ENCODE measurements at regions not wholly inside any gene's neighbourhood (a gene's known extent, or its start where the extent isn't known, plus 50 kb on each side); places are given as distances from the start of the nearest gene placed in this dataset.

GRCh38 chr2:120616261-120616660 lies 119.4 kb upstream of the GLI2 start:
- peaks cover 3 to 4% of the 10 kb centered on the region in 2 experiments; a peak in 3 of 4 replicates for H3K27me3 ChIP-seq (replicated peaks in 1 of 2; ENCODE audit: control insufficient read depth in 2 of 2, insufficient read depth in 2 of 2, low read length in 1 of 2)
- CTCF ChIA-PET, result no interaction called here
- ATAC-seq (no peak), DNase-seq (ENCODE audit: low read depth, low spot score) (no peak), FAIRE-seq (no peak)
- intact Hi-C loops (cut with micrococcal nuclease; ENCODE audit: unreplicated experiment), result no loop called here
- SMC1A ChIA-PET (ENCODE audit: uncharacterized antibody, unreplicated experiment), result no interaction called here
- H3K9ac ChIP-seq (ENCODE audit: control insufficient read depth, insufficient read depth, low read length), result no peak overlapping the region
- TF ChIP-seq BCLAF1 (IDR thresholded peaks at IDR 0.05), result no peak
- TF ChIP-seq ATF2 (IDR thresholded peaks at IDR 0.05; ENCODE audit: low read length), result no peak
- BruUV-seq (replicated peaks), result no TSS peak
- H3K4me3 ChIP-seq, result no peak overlapping the region
- no peak overlapping the region for H2AFZ ChIP-seq (ENCODE audit: control insufficient read depth, low read depth, low read length)
- in situ Hi-C loops (cut with MboI), result no loop called here
- H3K27ac ChIP-seq (ENCODE audit: control insufficient read depth, insufficient read depth), result no peak overlapping the region
- H3K79me2 ChIP-seq (ENCODE audit: control insufficient read depth, insufficient read depth, low read length), result no peaks in the 10 kb centered on the region
- 21% methylated on average over 3 of the region's 3 CpGs for WGBS (ENCODE audit: insufficient coverage, insufficient replicate concordance, low lambda C conversion rate, missing lambda C conversion rate)
- H3K36me3 ChIP-seq (ENCODE audit: control insufficient read depth in 2 of 2, insufficient read depth in 2 of 2, low read length in 1 of 2), result no peaks in the 10 kb centered on the region
- POLR2A ChIA-PET, result no interaction called here
- no peaks in the 10 kb centered on the region for H3K4me1 ChIP-seq (ENCODE audit: control insufficient read depth, insufficient read depth, low read length)
- no peaks in the 10 kb centered on the region for H4K20me1 ChIP-seq (ENCODE audit: control insufficient read depth, insufficient read depth)
- H3K4me2 ChIP-seq (ENCODE audit: control insufficient read depth, insufficient read depth), result no peak overlapping the region
- RAD21 ChIA-PET (ENCODE audit: unreplicated experiment), result no interaction called here
- no peaks in the 10 kb centered on the region for H3K9me3 ChIP-seq (replicated peaks; ENCODE audit: control insufficient read depth, insufficient read depth, low read length)

GRCh38 chr2:120617055-120617454 lies 118.6 kb upstream of the GLI2 start:
- ChIA-PET POLR2A (interaction anchor here (0.6 kb wide), 1 partner anchor 1008 kb away, joined by 7 read pairs; no protein-coding TSS in a partner anchor), CTCF (no interaction called here), SMC1A (ENCODE audit: uncharacterized antibody, unreplicated experiment) (no interaction called here), RAD21 (ENCODE audit: unreplicated experiment) (no interaction called here)
- no peak for FAIRE-seq
- 35% methylated on average over 5 of the region's 5 CpGs for WGBS (ENCODE audit: insufficient coverage, insufficient replicate concordance, low lambda C conversion rate, missing lambda C conversion rate)
- Histone ChIP-seq H3K4me1 (ENCODE audit: control insufficient read depth, insufficient read depth, low read length) (no peaks in the 10 kb centered on the region), H3K27me3 (replicated peaks in 1 of 2; ENCODE audit: control insufficient read depth in 2 of 2, insufficient read depth in 2 of 2, low read length in 1 of 2) (peaks cover 2 to 3% of the 10 kb centered on the region in 2 experiments; a peak in 3 of 4 replicates), H3K4me2 (ENCODE audit: control insufficient read depth, insufficient read depth) (no peak overlapping the region), H2AFZ (ENCODE audit: control insufficient read depth, low read depth, low read length) (no peak overlapping the region), H3K9ac (ENCODE audit: control insufficient read depth, insufficient read depth, low read length) (no peak overlapping the region), H4K20me1 (ENCODE audit: control insufficient read depth, insufficient read depth) (no peaks in the 10 kb centered on the region), H3K4me3 (no peak overlapping the region), H3K9me3 (replicated peaks; ENCODE audit: control insufficient read depth, insufficient read depth, low read length) (no peaks in the 10 kb centered on the region), H3K27ac (ENCODE audit: control insufficient read depth, insufficient read depth) (no peak overlapping the region), H3K79me2 (ENCODE audit: control insufficient read depth, insufficient read depth, low read length) (no peaks in the 10 kb centered on the region), H3K36me3 (ENCODE audit: control insufficient read depth in 2 of 2, insufficient read depth in 2 of 2, low read length in 1 of 2) (no peaks in the 10 kb centered on the region)
- no peak for DNase-seq (ENCODE audit: low read depth, low spot score)
- no peak for TF ChIP-seq NR2C2 (IDR thresholded peaks at IDR 0.05; ENCODE audit: borderline replicate concordance, control insufficient read depth, insufficient read length, low read depth)
- TF ChIP-seq CHD1 (IDR thresholded peaks at IDR 0.05; ENCODE audit: low read depth, low read length), result no peak
- TF ChIP-seq PKNOX1 (IDR thresholded peaks at IDR 0.05), result no peak
- TF ChIP-seq CTCF (IDR thresholded peaks at IDR 0.05 in 2 of 3, conservative IDR thresholded peaks at IDR 0.05 in 1 of 3; ENCODE audit: control insufficient read depth in 2 of 3, extremely low read depth in 1 of 3, insufficient read depth in 1 of 3, low read depth in 3 of 3, low read length in 3 of 3), result no peak
- TF ChIP-seq CBFB (IDR thresholded peaks at IDR 0.05; ENCODE audit: low read depth), result no peak
- intact Hi-C loops (cut with micrococcal nuclease; ENCODE audit: unreplicated experiment) (no loop called here), in situ Hi-C loops (cut with MboI) (no loop called here)
- ATAC-seq, result no peak
- BruUV-seq (replicated peaks), result no TSS peak

All from GM12878 (cell line).